ENCODE measurements at regions not wholly inside any gene's neighbourhood (a gene's known extent, or its start where the extent isn't known, plus 50 kb on each side); places are given as distances from the start of the nearest gene placed in this dataset.

- DNase-seq: no peak
Measured at GRCh38 chr13:65875031-65875430, 1355.1 kb downstream of the PCDH9 start.

GRCh38 chr13:65872448-65872847 lies 1357.7 kb downstream of the PCDH9 start:
- DNase-seq: no peak

GRCh38 chr13:65868884-65869283 lies 1361.3 kb downstream of the PCDH9 start:
- no peak for DNase-seq

- no peak for DNase-seq
Measured at GRCh38 chr13:65868099-65868498, 1362.0 kb downstream of the PCDH9 start.

- no peak for DNase-seq
Measured at GRCh38 chr13:65866138-65866537, 1364.0 kb downstream of the PCDH9 start.

- DNase-seq: no peak
Measured at GRCh38 chr13:65865206-65865605, 1364.9 kb downstream of the PCDH9 start.

GRCh38 chr13:65864039-65864438 lies 1366.1 kb downstream of the PCDH9 start:
- DNase-seq: no peak

GRCh38 chr13:65860306-65860705 lies 1369.8 kb downstream of the PCDH9 start:
- DNase-seq: no peak

- DNase-seq: no peak
Measured at GRCh38 chr13:65857942-65858565, 1372.1 kb downstream of the PCDH9 start.

- no peak for DNase-seq
Measured at GRCh38 chr13:65856431-65856830, 1373.7 kb downstream of the PCDH9 start.

GRCh38 chr13:65855242-65855805 lies 1374.8 kb downstream of the PCDH9 start:
- no peak for DNase-seq

GRCh38 chr13:65854431-65854830 lies 1375.7 kb downstream of the PCDH9 start:
- DNase-seq: no peak

GRCh38 chr13:65844266-65844841 lies 1385.8 kb downstream of the PCDH9 start:
- DNase-seq: no peak

GRCh38 chr13:65843314-65843731 lies 1386.8 kb downstream of the PCDH9 start:
- no peak for DNase-seq

- no peak for DNase-seq
Measured at GRCh38 chr13:65841156-65841555, 1389.0 kb downstream of the PCDH9 start.

- no peak for DNase-seq
Measured at GRCh38 chr13:65836066-65836465, 1394.1 kb downstream of the PCDH9 start.

GRCh38 chr13:65834897-65835296 lies 1395.2 kb downstream of the PCDH9 start:
- DNase-seq: no peak

GRCh38 chr13:65830411-65831205 lies 1399.5 kb downstream of the PCDH9 start:
- DNase-seq: no peak

GRCh38 chr13:65829241-65830008 lies 1400.7 kb downstream of the PCDH9 start:
- no peak for DNase-seq

- no peak for DNase-seq
Measured at GRCh38 chr13:65826657-65827056, 1403.5 kb downstream of the PCDH9 start.

- no peak for DNase-seq
Measured at GRCh38 chr13:65825039-65825438, 1405.1 kb downstream of the PCDH9 start.

GRCh38 chr13:65808061-65808460 lies 1422.1 kb downstream of the PCDH9 start:
- DNase-seq: no peak

All from T-helper 1 cell (primary cell).